GM23338 (cell line): ENCODE measurements at regions not wholly inside any gene's neighbourhood (a gene's known extent, or its start where the extent isn't known, plus 50 kb on each side); places are given as distances from the start of the nearest gene placed in this dataset.

ENCODE experiments used
- ATAC-seq: fragments of 200-7000 bp; cut with Tn5 transposase; 3 replicates; pipeline ENCODE4 v1.9.1; 2020
- DNase-seq: peaks from one replicate; pipeline ENCODE4 v3.0.0-alpha.2; 2015; ENCODE audit warnings: low spot score
- H2AFZ ChIP-seq: fragments of 200-600 bp; sonication (generic); 2 replicates; pipeline ENCODE4 v1.8.0; 2016; ENCODE audit warnings: antibody characterized with exemption, mild to moderate bottlenecking, moderate library complexity
- H3F3A ChIP-seq: fragments of 200-600 bp; sonication (generic); replicated peaks from 2 replicates; pipeline ENCODE4 v1.8.0; 2017; ENCODE audit warnings: antibody characterized with exemption, mixed run types, low read depth
- H3K27ac ChIP-seq: fragments of 200-600 bp; sonication (generic); 2 replicates; pipeline ENCODE4 v1.6.1; 2016; ENCODE audit warnings: low read depth
- H3K27me3 ChIP-seq: fragments of 200-600 bp; sonication (generic); 2 replicates; pipeline ENCODE4 v1.8.0; 2016; ENCODE audit warnings: mild to moderate bottlenecking, mixed run types, moderate library complexity; ENCODE audit not compliant: insufficient read depth
- H3K36me3 ChIP-seq: fragments of 200-600 bp; sonication (generic); 2 replicates; pipeline ENCODE4 v1.8.0; 2016; ENCODE audit warnings: mild to moderate bottlenecking; ENCODE audit not compliant: insufficient read depth
- H3K4me1 ChIP-seq: fragments of 200-600 bp; sonication (generic); 2 replicates; pipeline ENCODE4 v1.8.0; 2016; ENCODE audit warnings: mild to moderate bottlenecking, moderate library complexity; ENCODE audit not compliant: insufficient read depth
- H3K4me2 ChIP-seq: fragments of 200-600 bp; sonication (generic); 2 replicates; pipeline ENCODE4 v1.7.1; 2017; ENCODE audit warnings: mixed run types
- H3K4me3 ChIP-seq: fragments of 200-600 bp; sonication (generic); 2 replicates; pipeline ENCODE4 v1.6.1; 2016; ENCODE audit warnings: mixed run types
- H3K79me2 ChIP-seq: fragments of 200-600 bp; sonication (generic); replicated peaks from 2 replicates; pipeline ENCODE4 v1.8.0; 2017; ENCODE audit warnings: mild to moderate bottlenecking; ENCODE audit not compliant: insufficient read depth
- H3K9me2 ChIP-seq: fragments of 200-600 bp; sonication (generic); 2 replicates; pipeline ENCODE4 v1.8.0; 2017; ENCODE audit not compliant: insufficient read depth
- H4K20me1 ChIP-seq: fragments of 200-600 bp; sonication (generic); replicated peaks from 2 replicates; pipeline ENCODE4 v1.8.0; 2017; ENCODE audit warnings: mild to moderate bottlenecking; ENCODE audit not compliant: insufficient read depth
- H3K27ac Mint-ChIP-seq: 2 replicates; pipeline ENCODE4 v1.8.0; 2020; ENCODE audit warnings: inconsistent platforms, mild to moderate bottlenecking, moderate library complexity, mixed read lengths
- H3K27me3 Mint-ChIP-seq: 3 replicates; pipeline ENCODE4 v1.8.0; 2022; ENCODE audit warnings: low read depth, mild to moderate bottlenecking, moderate library complexity, mixed read lengths, inconsistent platforms; ENCODE audit not compliant: insufficient read depth, poor library complexity
- H3K36me3 Mint-ChIP-seq: 3 replicates; pipeline ENCODE4 v1.8.0; 2021; ENCODE audit warnings: low read depth, mild to moderate bottlenecking, inconsistent platforms, moderate library complexity, mixed read lengths
- H3K4me1 Mint-ChIP-seq: 3 replicates; pipeline ENCODE4 v1.8.0; 2020; ENCODE audit warnings: mild to moderate bottlenecking, inconsistent platforms, mixed read lengths
- H3K4me3 Mint-ChIP-seq: 3 replicates; pipeline ENCODE4 v1.8.0; 2021; ENCODE audit warnings: moderate library complexity, mild to moderate bottlenecking, inconsistent platforms, mixed read lengths
- H3K9me3 Mint-ChIP-seq: 3 replicates; pipeline ENCODE4 v1.8.0; 2020; ENCODE audit warnings: moderate library complexity, mild to moderate bottlenecking, inconsistent platforms, mixed read lengths
- CTCF ChIP-seq, 2 experiments: fragments of 200-600 bp in 1 of 2; sonication (generic) in 1 of 2; conservative IDR thresholded peaks; 2 replicates each; pipeline versions ENCODE4 v1.5.1 to v1.6.1; 2016 to 2017; ENCODE audit warnings: antibody characterized with exemption in 2 of 2, low read depth in 2 of 2, mild to moderate bottlenecking in 2 of 2, moderate library complexity in 1 of 2
- ETS1 ChIP-seq: IDR thresholded peaks from 2 replicates; pipeline ENCODE4 v1.6.1; 2016; ENCODE audit warnings: antibody characterized with exemption
- EZH2 ChIP-seq: fragments of 200-600 bp; sonication (generic); IDR thresholded peaks from one replicate; pipeline ENCODE4 v1.8.0; 2017; ENCODE audit warnings: antibody characterized with exemption, mild to moderate bottlenecking, low read depth; ENCODE audit not compliant: unreplicated experiment
- EZH2phosphoT487 ChIP-seq: fragments of 200-600 bp; sonication (generic); IDR thresholded peaks from one replicate; pipeline ENCODE4 v1.8.1; 2018; ENCODE audit warnings: antibody characterized with exemption; ENCODE audit not compliant: unreplicated experiment
- JUNB ChIP-seq: IDR thresholded peaks from one replicate; pipeline ENCODE4 v1.6.1; 2016; ENCODE audit warnings: antibody characterized with exemption; ENCODE audit not compliant: unreplicated experiment
- NANOG ChIP-seq: IDR thresholded peaks from 2 replicates; pipeline ENCODE4 v1.6.1; 2016; ENCODE audit warnings: antibody characterized with exemption, borderline replicate concordance
- POLR2AphosphoS5 ChIP-seq: IDR thresholded peaks from 2 replicates; pipeline ENCODE4 v1.6.1; 2016; ENCODE audit warnings: antibody characterized with exemption, low read depth
- REST ChIP-seq: IDR thresholded peaks from one replicate; pipeline ENCODE4 v1.6.1; 2018; ENCODE audit warnings: antibody characterized with exemption; ENCODE audit not compliant: unreplicated experiment
- STAT1 ChIP-seq: IDR thresholded peaks from one replicate; pipeline ENCODE4 v1.6.1; 2016; ENCODE audit warnings: antibody characterized with exemption; ENCODE audit not compliant: unreplicated experiment
- ZNF331 ChIP-seq: fragments of 250-450 bp; sonication (Bioruptor Pico); IDR thresholded peaks from 2 replicates; pipeline ENCODE4 v1.5.0; 2020; ENCODE audit warnings: low read depth, mild to moderate bottlenecking, moderate library complexity

- DNase-seq (no peak), ATAC-seq (no peak)
- no peak for TF ChIP-seq REST
- TF ChIP-seq EZH2, result no peak
- no peak for TF ChIP-seq NANOG
- TF ChIP-seq EZH2phosphoT487, result no peak
- TF ChIP-seq STAT1, result no peak
- TF ChIP-seq ZNF331, result no peak
- no peak for TF ChIP-seq ETS1
- no peak for TF ChIP-seq JUNB
- TF ChIP-seq CTCF (conservative IDR thresholded peaks at IDR 0.05; ENCODE audit: low read depth in 2 of 2), result no peak
- Histone ChIP-seq H3K27me3 (no peaks in the 10 kb centered on the region), H2AFZ (no peak overlapping the region), H4K20me1 (no peaks in the 10 kb centered on the region), H3F3A (no peaks in the 10 kb centered on the region), H3K27ac (no peak overlapping the region), H3K36me3 (no peaks in the 10 kb centered on the region), H3K79me2 (no peaks in the 10 kb centered on the region), H3K9me2 (no peaks in the 10 kb centered on the region), H3K4me2 (no peak overlapping the region), H3K4me3 (no peak overlapping the region), H3K4me1 (no peaks in the 10 kb centered on the region)
- no peaks in the 10 kb centered on the region for H3K27me3 Mint-ChIP-seq
- H3K9me3 Mint-ChIP-seq, result peaks cover 4% of the 10 kb centered on the region; the same call in 1 of the 3 replicates
- H3K4me3 Mint-ChIP-seq, result no peak overlapping the region
- no peak overlapping the region for H3K27ac Mint-ChIP-seq
- H3K4me1 Mint-ChIP-seq, result no peaks in the 10 kb centered on the region
- no peaks in the 10 kb centered on the region for H3K36me3 Mint-ChIP-seq
Measured at GRCh38 chr5:161078793-161079192, 226.8 kb upstream of the ATP10B start.

- peaks cover 4% of the 10 kb centered on the region; the same call in 1 of the 3 replicates for H3K9me3 Mint-ChIP-seq
- Histone ChIP-seq H3K27me3 (no peaks in the 10 kb centered on the region), H3F3A (no peaks in the 10 kb centered on the region), H3K36me3 (no peaks in the 10 kb centered on the region), H3K4me3 (no peak overlapping the region), H3K79me2 (no peaks in the 10 kb centered on the region), H2AFZ (no peak overlapping the region), H3K4me1 (no peaks in the 10 kb centered on the region), H3K9me2 (no peaks in the 10 kb centered on the region), H3K4me2 (no peak overlapping the region), H4K20me1 (no peaks in the 10 kb centered on the region), H3K27ac (no peak overlapping the region)
- no peak for ATAC-seq
- no peak overlapping the region for H3K4me3 Mint-ChIP-seq
- no peaks in the 10 kb centered on the region for H3K4me1 Mint-ChIP-seq
- no peak for DNase-seq
- no peaks in the 10 kb centered on the region for H3K36me3 Mint-ChIP-seq
- no peak overlapping the region for H3K27ac Mint-ChIP-seq
- no peaks in the 10 kb centered on the region for H3K27me3 Mint-ChIP-seq
- TF ChIP-seq POLR2AphosphoS5 (no peak), REST (no peak), STAT1 (no peak), CTCF (conservative IDR thresholded peaks at IDR 0.05; ENCODE audit: low read depth in 2 of 2) (no peak)
Measured at GRCh38 chr5:161077936-161078545, 226.0 kb upstream of the ATP10B start.
